K562 (cell line): ENCODE measurements at regions not wholly inside any gene's neighbourhood (a gene's known extent, or its start where the extent isn't known, plus 50 kb on each side); places are given as distances from the start of the nearest gene placed in this dataset.
"Not testable (repeated sequence)": the region's sequence is repeated elsewhere in the genome, so short reads cannot be mapped to it uniquely, and the experiment has no call there.

ENCODE experiments used
- ATAC-seq: fragments of 200-7000 bp; cut with Tn5 transposase; 3 replicates; pipeline ENCODE4 v1.9.1; 2020; ENCODE audit warnings: moderate library complexity
- BruUV-seq: library from RNA; stranded (reverse); fragments of 400-500 nt; replicated peaks from 2 replicates; lab custom pipeline; 2021; lab: Mats Ljungman, UMichigan
- CTCF ChIA-PET: fragments of 300-600 bp; formaldehyde crosslinking; extraction: SDS; loops from one replicate; lab custom pipeline; 2021; ENCODE audit warnings: low intra/inter-chr PET ratio; lab: Yijun Ruan, JAX
- POLR2A ChIA-PET: fragments of 300-600, 350-650 bp; sonication (Branson Sonifier 250); formaldehyde crosslinking; extraction: SDS; loops from one replicate; lab custom pipeline; 2021; ENCODE audit warnings: antibody characterized with exemption, inconsistent platforms; lab: Yijun Ruan, JAX
- DNase-seq, 4 experiments: peaks; one replicate each; pipeline versions ENCODE4 v3.0.0 to v3.0.0-alpha.2; 2011 to 2018; ENCODE audit warnings: low spot score in 3 of 4, mixed read lengths in 3 of 4; ENCODE audit errors: extremely low read depth in 1 of 4
- FAIRE-seq: peaks from 2 replicates; lab custom pipeline; 2011; peaks lifted over from hg19 to GRCh38; lab: Jason Lieb, UNC
- H2AFZ ChIP-seq: 2 replicates; pipeline ENCODE4 v1.6.0; 2011; ENCODE audit warnings: low read depth, low read length, control low read depth, inconsistent platforms
- H3K27ac ChIP-seq: fragments of 200-600 bp; 3 replicates; pipeline ENCODE4 v1.8.0; 2011; ENCODE audit warnings: low read depth, mild to moderate bottlenecking, control low read depth, inconsistent platforms, low read length, moderate library complexity, mixed read lengths; ENCODE audit errors: extremely low read depth
- H3K27me3 ChIP-seq, 2 experiments: fragments of 300-600 bp in 1 of 2; 2 replicates in 1 of 2; 3 replicates in 1 of 2; pipeline versions ENCODE4 v1.6.0 to v1.8.0; 2011; ENCODE audit warnings: inconsistent platforms in 2 of 2, low read length in 2 of 2, mild to moderate bottlenecking in 1 of 2, mixed read lengths in 1 of 2, moderate library complexity in 1 of 2; ENCODE audit not compliant: control insufficient read depth in 2 of 2, insufficient read depth in 2 of 2
- H3K36me3 ChIP-seq: fragments of 300-600 bp; 3 replicates; pipeline ENCODE4 v1.8.0; 2011; ENCODE audit warnings: mild to moderate bottlenecking, low read length, inconsistent platforms; ENCODE audit not compliant: control insufficient read depth, insufficient read depth
- H3K4me1 ChIP-seq, 2 experiments: fragments of 200-600 bp in 1 of 2; replicated peaks in 1 of 2; 2 replicates in 1 of 2; 3 replicates in 1 of 2; pipeline versions ENCODE4 v1.5.1 to v1.8.0; 2011; ENCODE audit warnings: inconsistent platforms in 2 of 2, low read length in 2 of 2, mild to moderate bottlenecking in 1 of 2, mixed read lengths in 1 of 2, moderate library complexity in 1 of 2; ENCODE audit not compliant: control insufficient read depth in 2 of 2, insufficient read depth in 2 of 2
- H3K4me2 ChIP-seq: 2 replicates; pipeline ENCODE4 v1.6.1; 2011; ENCODE audit warnings: low read length, control low read depth, inconsistent platforms, mixed read lengths; ENCODE audit not compliant: insufficient read depth
- H3K4me3 ChIP-seq: fragments of 200-600 bp; sonication (generic), shearing (Covaris generic); 2 replicates; pipeline ENCODE4 v1.5.1; 2016; ENCODE audit warnings: control low read depth, inconsistent platforms
- H3K79me2 ChIP-seq: fragments of 200-600 bp; 3 replicates; pipeline ENCODE4 v1.8.0; 2011; ENCODE audit warnings: low read length, inconsistent platforms; ENCODE audit not compliant: control insufficient read depth, insufficient read depth
- H3K9ac ChIP-seq, 2 experiments: 2 replicates each; pipeline versions ENCODE4 v1.6.0 to v1.6.1; 2011; ENCODE audit warnings: low read depth in 2 of 2, low read length in 2 of 2, control low read depth in 1 of 2, inconsistent platforms in 1 of 2, mild to moderate bottlenecking in 1 of 2, mixed read lengths in 1 of 2; ENCODE audit not compliant: insufficient read depth in 1 of 2
- H3K9me1 ChIP-seq: one replicate; pipeline ENCODE4 v1.6.0; 2011; ENCODE audit warnings: inconsistent platforms, mild to moderate bottlenecking, low read length, moderate library complexity; ENCODE audit not compliant: control insufficient read depth, insufficient read depth
- H3K9me3 ChIP-seq: replicated peaks from 2 replicates; pipeline ENCODE4 v1.5.1; 2011; ENCODE audit warnings: low read depth, low read length, inconsistent platforms; ENCODE audit not compliant: control insufficient read depth, insufficient read depth
- H4K20me1 ChIP-seq: replicated peaks from 2 replicates; pipeline ENCODE4 v1.6.1; 2011; ENCODE audit warnings: low read length, inconsistent platforms, mixed read lengths; ENCODE audit not compliant: control insufficient read depth, insufficient read depth
- ELF1 ChIP-seq: fragments of 200-800 bp; sonication (Bioruptor generic); IDR thresholded peaks from 2 replicates; pipeline ENCODE4 v1.6.1; 2016; ENCODE audit warnings: missing genetic modification characterization, missing compliant biosample characterization
- HDAC1 ChIP-seq, 2 experiments: fragments of 450-650 bp; IDR thresholded peaks; 2 replicates each; pipeline ENCODE4 v1.6.1; 2016 to 2017; ENCODE audit warnings: inconsistent platforms in 1 of 2, mild to moderate bottlenecking in 1 of 2, moderate library complexity in 1 of 2
- MCM3 ChIP-seq: fragments of 450-650 bp; IDR thresholded peaks from 2 replicates; pipeline ENCODE4 v1.6.1; 2016
- MYNN ChIP-seq, 2 experiments: sonication (generic); formaldehyde crosslinking in 1 of 2; IDR thresholded peaks; 2 replicates each; pipeline versions ENCODE4 v1.5.0 to v1.6.1; 2016 to 2020; ENCODE audit warnings: antibody characterized with exemption in 1 of 2, missing genetic modification reagents in 1 of 2
- TCF7 ChIP-seq: sonication (generic); IDR thresholded peaks from 2 replicates; pipeline ENCODE4 v1.6.1; 2016; ENCODE audit warnings: antibody characterized with exemption, borderline replicate concordance
- ZNF395 ChIP-seq: fragments of 200-800 bp; sonication (Bioruptor generic); IDR thresholded peaks from 2 replicates; pipeline ENCODE4 v1.6.1; 2017; ENCODE audit warnings: missing genetic modification characterization, missing compliant biosample characterization
- WGBS: fragments of 100-300 bp; shearing (Covaris generic); methylation state at CpG from one replicate; pipeline ENCODE4 v1.1.6; 2016; ENCODE audit warnings: low coverage, mixed read lengths; ENCODE audit not compliant: insufficient coverage; ENCODE audit errors: missing lambda C conversion rate; 5-methylcytosine and 5-hydroxymethylcytosine counted together
- in situ Hi-C: fragments of 300-500 bp; cut with MboI; formaldehyde crosslinking; loops from 4 replicates; pipeline ENCODE4 v1.15.0; 2018; ENCODE audit warnings: inconsistent platforms, mixed read lengths
- intact Hi-C: fragments of 100-400 bp; cut with micrococcal nuclease; formaldehyde crosslinking; loops from 2 replicates; pipeline ENCODE4 v1.14.2; 2022
- TF ChIP-seq, protein P1 (sequence below): fragments of 200-800 bp; sonication (Bioruptor generic); IDR thresholded peaks from 2 replicates; pipeline ENCODE4 v1.6.1; 2016; ENCODE audit warnings: missing genetic modification characterization, missing compliant biosample characterization

DNA sequence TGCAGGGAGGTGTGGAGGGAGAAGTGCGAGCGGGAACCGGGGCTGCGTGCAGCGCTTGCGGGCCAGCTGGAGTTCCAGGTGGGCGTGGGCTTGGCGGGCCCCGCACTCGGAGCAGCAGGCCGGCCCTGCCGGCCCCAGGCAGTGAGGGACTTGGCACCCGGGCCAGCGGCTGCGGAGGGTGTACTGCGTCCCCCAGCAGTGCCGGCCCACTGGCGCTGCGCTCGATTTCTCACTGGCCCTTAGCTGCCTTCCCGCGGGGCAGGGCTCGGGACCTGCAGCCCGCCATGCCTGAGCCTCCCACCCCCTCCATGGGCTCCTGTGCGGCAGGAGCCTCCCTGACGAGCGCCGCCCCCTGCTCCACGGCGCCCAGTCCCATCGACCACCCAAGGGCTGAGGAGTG lies 712.2 kb upstream of the PKDCC start:
- ATAC-seq, DNase-seq, H2AFZ ChIP-seq, intact Hi-C loops, H3K9me1 ChIP-seq, H4K20me1 ChIP-seq, H3K4me1 ChIP-seq, H3K4me2 ChIP-seq, BruUV-seq, H3K9me3 ChIP-seq, CTCF ChIA-PET, H3K36me3 ChIP-seq, POLR2A ChIA-PET, H3K4me3 ChIP-seq, H3K79me2 ChIP-seq, FAIRE-seq, in situ Hi-C loops, H3K27me3 ChIP-seq, H3K27ac ChIP-seq, H3K9ac ChIP-seq: not testable (repeated sequence)
- 2% methylated on average over 10 of the region's 31 CpGs for WGBS

GRCh38 chr2:41337956-41338355 lies 709.9 kb upstream of the PKDCC start:
- H3K4me1 ChIP-seq = no peaks in the 10 kb centered on the region
- ATAC-seq = no peak
- DNase-seq = no peak
- H4K20me1 ChIP-seq = no peaks in the 10 kb centered on the region
- BruUV-seq = no TSS peak
- H3K4me2 ChIP-seq = no peak overlapping the region
- no peaks in the 10 kb centered on the region for H3K9me1 ChIP-seq
- 0% methylated on average over 3 of the region's 4 CpGs for WGBS
- in situ Hi-C loops (no loop called here), intact Hi-C loops (no loop called here)
- no peaks in the 10 kb centered on the region for H3K9me3 ChIP-seq
- H3K79me2 ChIP-seq = no peaks in the 10 kb centered on the region
- CTCF ChIA-PET = no interaction called here
- POLR2A ChIA-PET = interaction anchor here (1.0 kb wide), 1 partner anchor 10 kb away, joined by 3 read pairs; no protein-coding TSS in a partner anchor
- no peak overlapping the region for H2AFZ ChIP-seq
- no peak overlapping the region for H3K4me3 ChIP-seq
- no peak for FAIRE-seq
- H3K36me3 ChIP-seq = no peaks in the 10 kb centered on the region
- no peak overlapping the region for H3K9ac ChIP-seq
- H3K27me3 ChIP-seq = no peaks in the 10 kb centered on the region
- H3K27ac ChIP-seq = no peak overlapping the region
- TF ChIP-seq HDAC1 (IDR thresholded peaks at IDR 0.05) (no peak), ZNF395 (CRISPR knock-in tag) (no peak), MCM3 (no peak), ELF1 (tag) (no peak), TCF7 (no peak), MYNN (IDR thresholded peaks at IDR 0.05) (no peak), MYNN (CRISPR knock-in tag; IDR thresholded peaks at IDR 0.05) (no peak)
- TF ChIP-seq, protein P1, sequence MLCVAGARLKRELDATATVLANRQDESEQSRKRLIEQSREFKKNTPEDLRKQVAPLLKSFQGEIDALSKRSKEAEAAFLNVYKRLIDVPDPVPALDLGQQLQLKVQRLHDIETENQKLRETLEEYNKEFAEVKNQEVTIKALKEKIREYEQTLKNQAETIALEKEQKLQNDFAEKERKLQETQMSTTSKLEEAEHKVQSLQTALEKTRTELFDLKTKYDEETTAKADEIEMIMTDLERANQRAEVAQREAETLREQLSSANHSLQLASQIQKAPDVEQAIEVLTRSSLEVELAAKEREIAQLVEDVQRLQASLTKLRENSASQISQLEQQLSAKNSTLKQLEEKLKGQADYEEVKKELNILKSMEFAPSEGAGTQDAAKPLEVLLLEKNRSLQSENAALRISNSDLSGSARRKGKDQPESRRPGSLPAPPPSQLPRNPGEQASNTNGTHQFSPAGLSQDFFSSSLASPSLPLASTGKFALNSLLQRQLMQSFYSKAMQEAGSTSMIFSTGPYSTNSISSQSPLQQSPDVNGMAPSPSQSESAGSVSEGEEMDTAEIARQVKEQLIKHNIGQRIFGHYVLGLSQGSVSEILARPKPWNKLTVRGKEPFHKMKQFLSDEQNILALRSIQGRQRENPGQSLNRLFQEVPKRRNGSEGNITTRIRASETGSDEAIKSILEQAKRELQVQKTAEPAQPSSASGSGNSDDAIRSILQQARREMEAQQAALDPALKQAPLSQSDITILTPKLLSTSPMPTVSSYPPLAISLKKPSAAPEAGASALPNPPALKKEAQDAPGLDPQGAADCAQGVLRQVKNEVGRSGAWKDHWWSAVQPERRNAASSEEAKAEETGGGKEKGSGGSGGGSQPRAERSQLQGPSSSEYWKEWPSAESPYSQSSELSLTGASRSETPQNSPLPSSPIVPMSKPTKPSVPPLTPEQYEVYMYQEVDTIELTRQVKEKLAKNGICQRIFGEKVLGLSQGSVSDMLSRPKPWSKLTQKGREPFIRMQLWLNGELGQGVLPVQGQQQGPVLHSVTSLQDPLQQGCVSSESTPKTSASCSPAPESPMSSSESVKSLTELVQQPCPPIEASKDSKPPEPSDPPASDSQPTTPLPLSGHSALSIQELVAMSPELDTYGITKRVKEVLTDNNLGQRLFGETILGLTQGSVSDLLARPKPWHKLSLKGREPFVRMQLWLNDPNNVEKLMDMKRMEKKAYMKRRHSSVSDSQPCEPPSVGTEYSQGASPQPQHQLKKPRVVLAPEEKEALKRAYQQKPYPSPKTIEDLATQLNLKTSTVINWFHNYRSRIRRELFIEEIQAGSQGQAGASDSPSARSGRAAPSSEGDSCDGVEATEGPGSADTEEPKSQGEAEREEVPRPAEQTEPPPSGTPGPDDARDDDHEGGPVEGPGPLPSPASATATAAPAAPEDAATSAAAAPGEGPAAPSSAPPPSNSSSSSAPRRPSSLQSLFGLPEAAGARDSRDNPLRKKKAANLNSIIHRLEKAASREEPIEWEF (CRISPR knock-in tag) = no peak
